T-cell (primary cell): ENCODE measurements at regions not wholly inside any gene's neighbourhood (a gene's known extent, or its start where the extent isn't known, plus 50 kb on each side); places are given as distances from the start of the nearest gene placed in this dataset.

Experiments
- ATAC-seq, 4 experiments: fragments of 200-7000 bp in 3 of 4; fragments of 150-1000 bp in 1 of 4; cut with Tn5 transposase; replicated peaks in 1 of 4; 1 replicate in 3 of 4; 2 replicates in 1 of 4; pipeline ENCODE4 v1.10.0; 2021; ENCODE audit warnings: moderate library complexity in 3 of 4, mild to moderate bottlenecking in 2 of 4, moderate number of reproducible peaks in 1 of 4
- CTCF ChIA-PET, 2 donors: fragments of 300-600 bp; sonication (Branson Sonifier 250); formaldehyde crosslinking; loops; one replicate each; lab custom pipeline; 2022; ENCODE audit warnings: antibody characterized with exemption in 2 of 2; lab: Charles Lee
- POLR2A ChIA-PET, 2 donors: fragments of 300-600 bp; sonication (Branson Sonifier 250); formaldehyde crosslinking; loops; one replicate each; lab custom pipeline; 2022; ENCODE audit warnings: antibody characterized with exemption in 2 of 2; lab: Charles Lee
- DNase-seq, 35 experiments: peaks; one replicate each; pipeline versions ENCODE4 v3.0.0 to v3.0.0-alpha.2; 2013 to 2023
- H3K27ac ChIP-seq: one replicate; pipeline ENCODE4 v1.5.1; 2013; ENCODE audit warnings: low read length
- H3K27me3 ChIP-seq, 2 experiments: replicated peaks in 1 of 2; 1 replicate in 1 of 2; 2 replicates in 1 of 2; pipeline versions ENCODE4 v1.6.1 to v1.7.0; 2013; ENCODE audit warnings: low read length in 1 of 2, mixed read lengths in 1 of 2; ENCODE audit not compliant: control insufficient read depth in 2 of 2, insufficient read depth in 2 of 2; ENCODE audit errors: extremely low read depth in 1 of 2
- H3K36me3 ChIP-seq, 2 donors: 1 replicate in 1 of 2; 2 replicates in 1 of 2; pipeline versions ENCODE4 v1.6.1 to v1.7.0; 2013; ENCODE audit warnings: low read length in 1 of 2; ENCODE audit not compliant: control insufficient read depth in 2 of 2, insufficient read depth in 1 of 2; ENCODE audit errors: extremely low read depth in 1 of 2
- H3K4me1 ChIP-seq, 2 experiments: 1 replicate in 1 of 2; 2 replicates in 1 of 2; pipeline versions ENCODE4 v1.6.1 to v1.7.0; 2013; ENCODE audit warnings: low read length in 2 of 2, mixed read lengths in 1 of 2; ENCODE audit not compliant: insufficient read depth in 2 of 2, control insufficient read depth in 1 of 2; ENCODE audit errors: extremely low read depth in 1 of 2
- H3K4me3 ChIP-seq, 2 donors: 1 replicate in 1 of 2; 2 replicates in 1 of 2; pipeline versions ENCODE4 v1.5.1 to v1.7.0; 2013; ENCODE audit warnings: mild to moderate bottlenecking in 2 of 2, low read length in 1 of 2, moderate library complexity in 1 of 2; ENCODE audit not compliant: control insufficient read depth in 1 of 2; ENCODE audit errors: extremely low read depth in 1 of 2
- H3K9me3 ChIP-seq: 2 replicates; pipeline ENCODE4 v1.7.0; 2013
- H3K27ac Mint-ChIP-seq, 2 donors: one replicate each; pipeline ENCODE4 v1.8.0; 2020 to 2021; ENCODE audit warnings: mild to moderate bottlenecking in 2 of 2, mixed read lengths in 2 of 2
- H3K27me3 Mint-ChIP-seq, 2 donors: one replicate each; pipeline ENCODE4 v1.8.0; 2021 to 2022; ENCODE audit warnings: mixed read lengths in 2 of 2
- H3K36me3 Mint-ChIP-seq: one replicate; pipeline ENCODE4 v1.8.0; 2021; ENCODE audit warnings: mixed read lengths
- H3K4me1 Mint-ChIP-seq, 3 donors: one replicate each; pipeline ENCODE4 v1.8.0; 2020 to 2022; ENCODE audit warnings: mixed read lengths in 3 of 3, mild to moderate bottlenecking in 1 of 3
- H3K4me3 Mint-ChIP-seq, 3 donors: one replicate each; pipeline ENCODE4 v1.8.0; 2020 to 2022; ENCODE audit warnings: mild to moderate bottlenecking in 3 of 3, mixed read lengths in 3 of 3, moderate library complexity in 3 of 3
- H3K9me3 Mint-ChIP-seq, 3 donors: one replicate each; pipeline ENCODE4 v1.8.0; 2020 to 2022; ENCODE audit warnings: mixed read lengths in 3 of 3
- WGBS: methylation state at CpG from one replicate; pipeline ENCODE4 v1.1.5; 2013; ENCODE audit warnings: missing lambda C conversion rate; ENCODE audit not compliant: insufficient coverage; 5-methylcytosine and 5-hydroxymethylcytosine counted together

DNA sequence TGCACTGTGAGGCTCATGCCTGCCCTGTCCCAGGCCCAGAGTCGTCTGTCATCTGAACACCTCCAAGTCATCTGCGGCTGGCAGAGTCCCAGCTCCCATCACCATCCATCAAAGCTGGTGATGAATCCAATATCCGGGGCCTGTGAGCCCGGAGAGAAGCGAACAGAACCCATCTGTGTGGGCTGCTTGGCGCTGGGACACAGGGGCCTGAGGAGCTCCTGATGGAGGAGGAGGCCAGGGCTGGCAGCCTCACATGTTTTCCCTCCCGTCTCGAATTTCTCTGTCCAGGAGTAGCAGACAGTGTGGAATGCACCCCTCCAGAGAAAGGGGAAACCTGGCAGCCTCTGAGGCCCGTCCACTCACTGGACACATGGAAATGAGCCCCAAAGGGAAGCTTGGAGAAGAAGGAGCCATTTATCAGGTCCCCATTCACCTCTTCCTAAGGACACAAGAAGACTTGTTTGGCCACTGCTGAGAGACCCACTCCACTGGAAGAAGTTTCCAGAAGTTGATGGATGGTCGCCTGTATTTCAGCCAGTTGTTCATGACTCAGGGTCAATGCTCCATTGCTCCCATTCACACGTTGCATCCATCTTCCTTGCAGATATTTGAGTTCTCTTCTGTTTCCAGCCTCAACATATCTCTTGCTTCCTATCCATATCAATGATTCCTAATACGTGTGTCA lies 307.5 kb upstream of the SULF2 start:
- no peaks in the 10 kb centered on the region for H3K9me3 Mint-ChIP-seq
- CTCF ChIA-PET: interaction anchor here in 1 of 2 donors (0.6 kb wide), 1 partner anchor 33 kb away, joined by 3 read pairs; no protein-coding TSS in a partner anchor

GRCh38 chr20:48090784-48091183 lies 305.5 kb upstream of the SULF2 start:
- CTCF ChIA-PET: no interaction called here
- DNase-seq: no peak

More for the DNA sequence above, 307.5 kb upstream of the SULF2 start:
- H3K27ac Mint-ChIP-seq: no peak overlapping the region
- Histone ChIP-seq H3K27ac (no peak overlapping the region), H3K4me3 (no peak overlapping the region), H3K4me1 (no peaks in the 10 kb centered on the region), H3K36me3 (no peaks in the 10 kb centered on the region), H3K27me3 (peaks cover 0 to 30% of the 10 kb centered on the region in 2 experiments), H3K9me3 (no peaks in the 10 kb centered on the region)
- H3K4me1 Mint-ChIP-seq: no peaks in the 10 kb centered on the region
- ATAC-seq: no peak
- 62% methylated on average over 7 of the region's 12 CpGs for WGBS
- H3K36me3 Mint-ChIP-seq: no peaks in the 10 kb centered on the region
- DNase-seq: no peak
- peaks cover 16 to 30% of the 10 kb centered on the region in 2 donors for H3K27me3 Mint-ChIP-seq
- POLR2A ChIA-PET: no interaction called here
- no peak overlapping the region for H3K4me3 Mint-ChIP-seq

GRCh38 chr20:48090314-48090713 lies 305.0 kb upstream of the SULF2 start:
- WGBS: no CpG with 5 or more reads among the region's 2 CpGs
- no peaks in the 10 kb centered on the region for H3K9me3 ChIP-seq
- no peaks in the 10 kb centered on the region for H3K9me3 Mint-ChIP-seq
- H3K4me3 ChIP-seq: no peak overlapping the region
- no peak for ATAC-seq
- CTCF ChIA-PET: no interaction called here
- H3K4me1 Mint-ChIP-seq: no peaks in the 10 kb centered on the region
- POLR2A ChIA-PET: no interaction called here
- peaks cover 0 to 24% of the 10 kb centered on the region in 2 experiments for H3K27me3 ChIP-seq
- H3K36me3 ChIP-seq: no peaks in the 10 kb centered on the region
- peaks cover 23 to 34% of the 10 kb centered on the region in 2 donors for H3K27me3 Mint-ChIP-seq
- DNase-seq: no peak
- no peak overlapping the region for H3K27ac Mint-ChIP-seq
- no peak overlapping the region for H3K27ac ChIP-seq
- H3K4me3 Mint-ChIP-seq: no peak overlapping the region
- no peaks in the 10 kb centered on the region for H3K36me3 Mint-ChIP-seq
- no peaks in the 10 kb centered on the region for H3K4me1 ChIP-seq

More at GRCh38 chr20:48090784-48091183, 305.5 kb upstream of the SULF2 start:
- Mint-ChIP-seq H3K36me3 (no peaks in the 10 kb centered on the region), H3K9me3 (no peaks in the 10 kb centered on the region), H3K27me3 (peaks cover 23 to 34% of the 10 kb centered on the region in 2 donors), H3K4me1 (no peaks in the 10 kb centered on the region), H3K4me3 (no peak overlapping the region), H3K27ac (no peak overlapping the region)
- Histone ChIP-seq H3K36me3 (no peaks in the 10 kb centered on the region), H3K4me1 (no peaks in the 10 kb centered on the region), H3K4me3 (no peak overlapping the region), H3K9me3 (no peaks in the 10 kb centered on the region), H3K27ac (no peak overlapping the region), H3K27me3 (peaks cover 0 to 24% of the 10 kb centered on the region in 2 experiments)
- 59% methylated on average over 7 of the region's 7 CpGs for WGBS
- ATAC-seq: no peak
- POLR2A ChIA-PET: no interaction called here

DNA sequence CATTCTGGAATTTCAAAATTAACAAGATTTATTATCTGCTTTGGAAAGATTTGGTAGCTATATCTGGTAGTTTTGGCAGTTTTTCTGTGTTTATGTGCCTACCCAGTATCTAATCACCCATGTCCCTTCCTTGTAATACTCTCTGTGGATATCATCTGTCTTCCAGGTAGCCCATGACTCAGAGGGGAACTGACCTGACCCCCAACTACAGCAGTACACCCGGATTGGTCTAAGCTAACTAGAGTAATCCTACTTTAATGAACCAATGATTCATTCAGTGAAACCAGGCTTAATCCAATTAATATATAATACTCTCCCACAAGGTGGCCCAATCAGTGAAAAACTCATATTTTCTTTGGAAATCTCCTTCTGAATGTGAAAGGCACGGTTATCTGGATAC lies 295.3 kb upstream of the SULF2 start:
- no peaks in the 10 kb centered on the region for H3K36me3 ChIP-seq
- H3K9me3 Mint-ChIP-seq: peaks cover 0 to 8% (median 4%) of the 10 kb centered on the region in 3 donors
- H3K4me3 Mint-ChIP-seq: no peak overlapping the region
- no peak for ATAC-seq
- H3K27me3 Mint-ChIP-seq: peaks cover 29 to 33% of the 10 kb centered on the region in 2 donors
- no peaks in the 10 kb centered on the region for H3K4me1 ChIP-seq
- no peak for DNase-seq
- H3K9me3 ChIP-seq: peaks cover 4% of the 10 kb centered on the region
- peaks cover 2 to 17% of the 10 kb centered on the region in 2 experiments for H3K27me3 ChIP-seq
- no peak overlapping the region for H3K4me3 ChIP-seq
- WGBS: 43% methylated on average over 1 of the region's 2 CpGs
- no peaks in the 10 kb centered on the region for H3K4me1 Mint-ChIP-seq
- no peak overlapping the region for H3K27ac Mint-ChIP-seq
- H3K36me3 Mint-ChIP-seq: no peaks in the 10 kb centered on the region
- no peak overlapping the region for H3K27ac ChIP-seq
- CTCF ChIA-PET: no interaction called here
- POLR2A ChIA-PET: no interaction called here

GRCh38 chr20:48079028-48079427 lies 293.7 kb upstream of the SULF2 start:
- Histone ChIP-seq H3K9me3 (peaks cover 2% of the 10 kb centered on the region), H3K27ac (no peak overlapping the region), H3K4me3 (no peak overlapping the region), H3K36me3 (no peaks in the 10 kb centered on the region), H3K4me1 (no peaks in the 10 kb centered on the region), H3K27me3 (peaks cover 2 to 20% of the 10 kb centered on the region in 2 experiments)
- 60% methylated on average over 1 of the region's 5 CpGs for WGBS
- H3K4me1 Mint-ChIP-seq: no peaks in the 10 kb centered on the region
- POLR2A ChIA-PET: interaction anchor here (0.5 to 0.6 kb wide), 2 partner anchors 18 to 91 kb away, joined by 3 to 8 read pairs; no protein-coding TSS in a partner anchor
- peaks cover 29 to 33% of the 10 kb centered on the region in 2 donors for H3K27me3 Mint-ChIP-seq
- no peak for DNase-seq
- no peak for ATAC-seq
- H3K4me3 Mint-ChIP-seq: no peak overlapping the region
- no peaks in the 10 kb centered on the region for H3K36me3 Mint-ChIP-seq
- no peak overlapping the region for H3K27ac Mint-ChIP-seq
- CTCF ChIA-PET: no interaction called here
- H3K9me3 Mint-ChIP-seq: peaks cover 0 to 3% (median 0%) of the 10 kb centered on the region in 3 donors

DNA sequence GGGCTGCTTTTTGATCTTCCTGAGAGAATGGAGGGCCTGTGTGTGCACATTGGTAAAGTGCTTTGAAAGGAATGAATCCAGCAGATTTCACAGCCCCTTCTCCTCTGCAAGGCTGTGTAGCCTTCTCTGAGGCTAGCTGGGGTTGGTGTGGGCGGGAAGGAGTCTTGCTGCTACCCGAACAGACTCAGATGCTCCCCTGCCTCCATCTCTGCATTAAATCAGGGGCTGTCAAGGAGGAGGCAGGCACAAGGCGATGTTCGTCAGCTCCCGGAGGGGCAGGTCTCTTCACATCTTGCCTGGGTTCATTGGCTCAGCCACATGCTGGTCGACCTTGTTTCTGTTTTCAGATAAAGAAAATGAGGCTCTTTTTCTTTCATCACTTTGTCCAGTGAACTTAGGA lies 291.5 kb upstream of the SULF2 start:
- Mint-ChIP-seq H3K4me3 (no peak overlapping the region), H3K9me3 (no peaks in the 10 kb centered on the region), H3K27ac (no peak overlapping the region), H3K4me1 (no peaks in the 10 kb centered on the region), H3K36me3 (no peaks in the 10 kb centered on the region), H3K27me3 (peaks cover 26 to 30% of the 10 kb centered on the region in 2 donors)
- Histone ChIP-seq H3K36me3 (no peaks in the 10 kb centered on the region), H3K27me3 (peaks cover 2 to 18% of the 10 kb centered on the region in 2 experiments), H3K4me1 (no peaks in the 10 kb centered on the region), H3K4me3 (no peak overlapping the region), H3K27ac (no peak overlapping the region), H3K9me3 (no peaks in the 10 kb centered on the region)
- DNase-seq (no peak), ATAC-seq (no peak)
- CTCF ChIA-PET: no interaction called here
- POLR2A ChIA-PET: no interaction called here
- WGBS: no CpG with 5 or more reads among the region's 6 CpGs
